ENCODE measurements at regions not wholly inside any gene's neighbourhood (a gene's known extent, or its start where the extent isn't known, plus 50 kb on each side); places are given as distances from the start of the nearest gene placed in this dataset.

DNA sequence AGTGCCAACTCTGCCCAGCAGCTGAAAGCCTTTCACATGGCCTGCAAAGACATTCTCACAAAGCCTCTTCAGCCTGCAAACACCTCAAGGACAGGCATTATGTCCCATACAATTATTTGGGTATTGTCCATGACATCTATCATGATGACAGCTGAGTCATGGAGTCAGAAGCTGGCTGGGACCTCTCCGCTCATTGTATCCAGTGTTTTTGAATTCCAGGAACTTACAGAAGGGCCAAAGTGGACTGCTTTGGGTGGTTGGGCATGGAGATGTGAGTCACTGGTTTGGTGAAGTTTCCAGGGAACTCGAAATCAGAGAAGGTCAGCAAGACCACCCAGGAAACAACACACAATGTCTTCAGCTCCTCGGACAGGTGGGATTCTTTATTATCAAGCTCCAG lies 188.6 kb upstream of the CCL2 start:
- Histone ChIP-seq H3K27ac (ENCODE audit: low read depth in 1 of 2, low read length in 2 of 2) (no peak overlapping the region), H3K9me3 (ENCODE audit: control insufficient read depth in 4 of 4, low read length in 3 of 4) (no peaks in the 10 kb centered on the region), H3K4me3 (ENCODE audit: low read depth in 1 of 3, low read length in 3 of 3) (no peak overlapping the region), H3K27me3 (ENCODE audit: control insufficient read depth in 4 of 4, insufficient read depth in 4 of 4, low read length in 3 of 4) (no peaks in the 10 kb centered on the region), H3K36me3 (ENCODE audit: control insufficient read depth in 4 of 4, insufficient read depth in 3 of 4, low read depth in 1 of 4, low read length in 3 of 4) (no peaks in the 10 kb centered on the region), H3K4me1 (ENCODE audit: control insufficient read depth in 4 of 4, insufficient read depth in 4 of 4, low read length in 3 of 4) (no peaks in the 10 kb centered on the region), H3K9ac (ENCODE audit: low read depth in 1 of 2, low read length in 2 of 2) (no peak overlapping the region)
- 78% methylated on average over 3 of the region's 3 CpGs for WGBS
- TF ChIP-seq GABPA (IDR thresholded peaks at IDR 0.05 in 1 of 2, conservative IDR thresholded peaks at IDR 0.05 in 1 of 2): no peak
- no peak for TF ChIP-seq ZBTB33 (IDR thresholded peaks at IDR 0.05)
- no peak for TF ChIP-seq TAF1 (conservative IDR thresholded peaks at IDR 0.05)
- TF ChIP-seq, protein P1, sequence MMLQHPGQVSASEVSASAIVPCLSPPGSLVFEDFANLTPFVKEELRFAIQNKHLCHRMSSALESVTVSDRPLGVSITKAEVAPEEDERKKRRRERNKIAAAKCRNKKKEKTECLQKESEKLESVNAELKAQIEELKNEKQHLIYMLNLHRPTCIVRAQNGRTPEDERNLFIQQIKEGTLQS (IDR thresholded peaks at IDR 0.05): no peak
- no peak for TF ChIP-seq FOXA2 (IDR thresholded peaks at IDR 0.05)
- TF ChIP-seq YY1 (IDR thresholded peaks at IDR 0.05): no peak
- no peak for TF ChIP-seq HNF4A (conservative IDR thresholded peaks at IDR 0.05)
- no peak for TF ChIP-seq EGR1 (IDR thresholded peaks at IDR 0.05; ENCODE audit: low read depth in 2 of 2)
- TF ChIP-seq NR2F2 (IDR thresholded peaks at IDR 0.05): no peak
- TF ChIP-seq JUND (IDR thresholded peaks at IDR 0.05): no peak
- TF ChIP-seq HNF4G (IDR thresholded peaks at IDR 0.05): no peak
- TF ChIP-seq RAD21 (IDR thresholded peaks at IDR 0.05): no peak
- no peak for TF ChIP-seq SP1 (IDR thresholded peaks at IDR 0.05)
- TF ChIP-seq MAX (IDR thresholded peaks at IDR 0.05): no peak
- no peak for TF ChIP-seq CTCF (IDR thresholded peaks at IDR 0.05; ENCODE audit: low read depth, low read length, missing input control)
- no peak for TF ChIP-seq REST (IDR thresholded peaks at IDR 0.05)
- TF ChIP-seq FOXA1 (IDR thresholded peaks at IDR 0.05): no peak
- TF ChIP-seq RXRA (IDR thresholded peaks at IDR 0.05): no peak
- DNase-seq (ENCODE audit: low spot score): no peak

Data from liver (tissue), 8 donors.